Inflammatory macrophage treated with lipopolysaccharide for 4 hours (primary cell): ENCODE measurements at regions not wholly inside any gene's neighbourhood (a gene's known extent, or its start where the extent isn't known, plus 50 kb on each side); places are given as distances from the start of the nearest gene placed in this dataset.
A peak's percentile ranks its signal among the peaks of the same experiment; 100 is the strongest.

Experiments used
- DNase-seq: peaks from one replicate; pipeline ENCODE4 v3.0.0-alpha.2; 2020

- no peak for DNase-seq
Observed at GRCh38 chr2:747762-748351, 70.7 kb upstream of the TMEM18 start.

DNA sequence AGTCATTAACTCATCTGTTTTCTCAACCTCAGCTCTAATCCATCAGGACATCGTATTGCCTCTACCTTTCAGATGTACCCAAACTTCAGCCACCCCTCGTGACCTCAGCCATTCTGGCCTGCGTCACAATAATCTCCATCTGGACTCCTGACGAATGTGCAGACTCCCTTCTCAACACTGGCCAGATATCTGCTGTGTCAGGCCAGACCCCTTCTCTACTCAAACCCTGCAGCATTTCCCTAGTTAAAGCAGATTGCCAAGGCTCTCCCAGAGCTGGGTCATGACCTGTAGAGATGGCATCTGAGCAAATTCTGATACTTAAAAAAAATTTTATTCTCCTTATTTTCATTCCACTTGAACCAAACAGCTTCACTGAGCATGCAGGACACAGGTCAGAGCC, 69.5 kb upstream of the TMEM18 start:
- DNase-seq = no peak

DNA sequence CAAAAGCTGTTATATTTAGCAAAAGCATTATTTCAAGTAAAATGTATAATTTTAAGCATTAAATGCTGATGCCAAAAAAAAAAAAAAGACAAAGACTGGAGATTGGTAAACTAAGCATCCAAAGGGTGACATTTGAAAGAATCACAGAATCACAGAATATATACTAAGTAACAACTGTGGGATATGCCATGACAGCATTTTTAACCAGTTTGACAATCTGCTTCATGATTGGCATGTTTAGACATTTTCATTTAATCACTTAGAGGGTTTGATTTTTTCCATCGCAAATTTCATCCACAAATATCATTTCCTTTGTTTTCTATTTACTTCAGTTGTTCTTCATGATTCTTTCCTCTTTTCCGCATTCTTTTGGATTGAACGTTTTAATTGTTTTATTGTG, 66.9 kb upstream of the TMEM18 start:
- no peak for DNase-seq

- no peak for DNase-seq
Observed at GRCh38 chr2:742221-742620, 65.0 kb upstream of the TMEM18 start.

GRCh38 chr2:741195-741496, 63.9 kb upstream of the TMEM18 start:
- no peak for DNase-seq

DNA sequence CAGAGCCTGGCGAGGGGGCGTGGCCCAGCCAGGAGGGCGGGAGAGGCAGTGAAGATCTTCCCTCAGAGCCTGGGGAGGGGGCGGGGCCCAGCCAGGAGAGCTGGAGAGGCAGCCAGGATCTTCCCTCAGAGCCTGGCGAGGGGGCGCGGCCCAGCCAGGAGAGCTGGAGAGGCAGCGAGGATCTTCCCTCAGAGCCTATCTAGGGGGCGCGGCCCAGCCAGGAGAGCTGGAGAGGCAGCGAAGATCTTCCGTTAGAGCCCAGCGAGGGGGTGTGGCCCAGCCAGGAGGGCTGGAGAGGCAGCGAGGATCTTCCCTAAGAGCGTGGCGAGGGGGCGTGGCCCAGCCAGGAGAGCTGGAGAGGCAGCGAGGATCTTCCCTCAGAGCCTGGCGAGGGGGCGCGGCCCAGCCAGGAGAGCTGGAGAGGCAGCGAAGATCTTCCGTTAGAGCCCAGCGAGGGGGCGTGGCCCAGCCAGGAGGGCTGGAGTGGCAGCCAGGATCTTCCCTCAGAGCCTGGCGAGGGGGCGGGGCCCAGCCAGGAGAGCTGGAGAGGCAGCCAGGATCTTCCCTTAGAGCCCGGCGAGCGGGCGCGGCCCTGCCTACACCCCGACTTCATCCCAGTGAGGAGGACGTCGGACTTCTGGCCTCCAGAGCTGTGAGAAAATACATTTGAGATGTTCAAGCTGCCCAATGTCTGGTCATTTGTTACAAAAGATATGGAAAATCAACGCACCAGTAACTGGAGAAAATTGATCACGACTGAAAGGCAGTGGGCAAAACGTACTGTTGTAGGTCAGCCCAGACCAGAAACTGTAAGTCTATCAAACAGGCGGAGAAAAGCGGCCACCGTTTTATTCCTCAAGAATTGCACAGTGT, 63.4 kb upstream of the TMEM18 start:
- peak; percentile 83 for DNase-seq

- DNase-seq = peak; percentile 30
Observed at GRCh38 chr2:739864-740321, 62.7 kb upstream of the TMEM18 start.

GRCh38 chr2:736939-737338, 59.7 kb upstream of the TMEM18 start:
- no peak for DNase-seq

DNA sequence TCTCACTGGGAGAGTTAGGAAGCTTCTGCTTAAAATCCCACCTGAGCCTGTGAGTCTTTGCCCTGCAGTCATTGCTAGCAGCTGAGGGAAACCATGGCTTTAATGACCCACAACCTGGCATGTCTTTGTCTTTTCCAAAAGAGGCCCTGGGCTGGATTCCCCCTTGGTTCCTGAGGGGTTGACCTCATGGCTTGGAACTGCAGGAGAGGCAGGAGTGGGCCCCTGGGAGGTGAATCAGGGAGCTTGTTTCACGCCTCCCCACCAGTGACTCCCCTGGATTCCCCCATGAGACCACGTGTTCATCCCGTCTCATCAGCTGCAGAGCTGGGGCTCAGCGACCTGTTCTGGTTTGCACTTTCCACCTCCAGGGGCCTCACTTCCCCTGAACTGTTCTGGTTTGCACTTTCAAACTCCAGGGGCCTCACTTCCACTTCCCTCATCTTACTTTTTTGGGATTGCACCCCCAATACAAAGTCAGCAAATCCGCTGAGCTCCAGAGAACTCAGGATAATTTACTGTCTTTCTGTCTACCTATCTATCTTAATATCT, 58.5 kb upstream of the TMEM18 start:
- DNase-seq = no peak

DNA sequence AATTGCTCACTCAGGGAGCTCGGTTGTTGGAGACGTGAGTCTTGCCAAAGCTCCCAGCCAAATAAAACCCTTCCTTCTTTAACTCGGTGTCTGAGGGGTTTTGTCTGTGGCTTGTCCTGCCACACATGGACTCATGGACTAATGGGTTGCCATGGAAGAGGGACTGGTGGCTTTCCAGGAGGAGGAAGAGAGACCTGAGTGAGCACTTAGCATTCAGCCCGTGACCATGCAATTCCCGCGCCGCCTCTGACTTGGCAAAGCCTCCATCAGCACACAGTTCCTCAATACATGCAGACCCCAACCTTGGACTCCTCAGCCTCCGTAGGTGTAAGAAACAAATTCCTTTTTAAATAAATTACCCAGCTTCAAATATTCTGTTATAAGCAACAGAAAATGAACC, 57.3 kb upstream of the TMEM18 start:
- DNase-seq = no peak

GRCh38 chr2:733495-733894, 56.3 kb upstream of the TMEM18 start:
- DNase-seq = no peak

GRCh38 chr2:733001-733400, 55.8 kb upstream of the TMEM18 start:
- DNase-seq = no peak

GRCh38 chr2:731711-732110, 54.5 kb upstream of the TMEM18 start:
- DNase-seq = no peak

DNA sequence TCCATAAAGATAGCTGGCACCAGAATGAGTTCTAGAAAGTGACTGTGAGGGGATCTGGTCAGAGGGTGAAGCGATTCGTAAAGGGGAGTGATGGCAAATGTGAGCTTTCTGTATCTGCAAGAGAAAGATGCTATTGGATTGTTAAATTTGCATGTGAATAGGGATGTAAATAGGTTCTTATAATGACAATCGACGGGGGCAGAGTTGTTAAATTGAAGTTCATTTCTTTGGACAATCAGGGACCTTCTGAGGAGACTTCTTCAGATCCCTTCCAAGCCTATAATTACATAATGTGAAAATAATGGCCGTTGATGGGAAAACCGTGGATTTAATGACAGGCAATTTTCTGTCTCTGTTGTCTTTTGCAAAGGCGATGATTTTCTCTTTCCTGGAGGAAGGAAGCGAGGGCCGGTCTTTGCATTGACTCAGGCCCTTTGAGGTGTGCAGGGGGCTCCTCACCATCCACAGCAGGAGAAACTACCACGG, 52.2 kb upstream of the TMEM18 start:
- DNase-seq = no peak

GRCh38 chr2:728165-728564, 51.0 kb upstream of the TMEM18 start:
- DNase-seq = no peak

DNA sequence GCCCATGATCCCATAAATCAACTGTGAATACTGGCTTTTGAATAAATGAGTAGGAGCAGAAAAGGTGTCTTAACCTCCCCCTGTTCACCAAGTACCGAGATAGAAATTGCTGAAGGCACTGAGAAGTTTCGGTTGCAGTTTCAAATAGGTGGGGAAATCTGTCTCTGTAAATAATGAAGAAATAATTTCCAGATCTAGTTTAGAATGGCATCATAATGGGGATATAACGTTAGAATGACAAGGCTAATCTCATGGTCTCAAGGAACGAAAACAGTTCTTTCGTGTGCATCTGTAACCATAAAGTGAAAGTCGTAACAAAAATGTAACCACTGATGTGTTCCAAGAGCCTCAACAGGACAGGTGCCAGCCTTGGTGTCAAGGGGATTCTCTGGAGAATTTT, 49.9 kb upstream of the TMEM18 start:
- peak; percentile 11 for DNase-seq
